ENCODE measurements at regions not wholly inside any gene's neighbourhood (a gene's known extent, or its start where the extent isn't known, plus 50 kb on each side); places are given as distances from the start of the nearest gene placed in this dataset.

- DNase-seq (ENCODE audit: low read depth, low spot score) (no peak), FAIRE-seq (no peak)
- dilution Hi-C loops (cut with MboI; ENCODE audit: extremely low pct_ligation_motif_present, low sequenced_read_pairs), result no loop called here
- Histone ChIP-seq H3K79me2 (ENCODE audit: control insufficient read depth, insufficient read depth, low read length) (no peaks in the 10 kb centered on the region), H3K9me1 (replicated peaks; ENCODE audit: control insufficient read depth, extremely low read depth, insufficient read depth, low read length) (no peaks in the 10 kb centered on the region), H3K4me2 (ENCODE audit: insufficient read depth, low read length) (no peak overlapping the region), H3K4me1 (ENCODE audit: control insufficient read depth, extremely low read depth, insufficient read depth, low read length) (no peaks in the 10 kb centered on the region), H4K20me1 (replicated peaks; ENCODE audit: control insufficient read depth, extremely low read depth, insufficient read depth, low read length) (no peaks in the 10 kb centered on the region), H3K4me3 (replicated peaks in 1 of 3; ENCODE audit: insufficient read depth in 1 of 3, low read depth in 1 of 3, low read length in 3 of 3) (no peak overlapping the region), H2AFZ (ENCODE audit: low read depth, low read length) (no peak overlapping the region), H3K27ac (ENCODE audit: insufficient read depth, low read depth, low read length) (no peak overlapping the region), H3K9ac (replicated peaks; ENCODE audit: extremely low read depth, insufficient read depth, low read length) (no peak overlapping the region), H3K9me3 (replicated peaks; ENCODE audit: control insufficient read depth, insufficient read depth, low read length) (no peaks in the 10 kb centered on the region), H3K36me3 (ENCODE audit: control insufficient read depth in 2 of 2, extremely low read depth in 1 of 2, insufficient read depth in 2 of 2, low read length in 2 of 2) (no peaks in the 10 kb centered on the region), H3K27me3 (ENCODE audit: control insufficient read depth in 2 of 2, insufficient read depth in 2 of 2, low read length in 2 of 2) (no peaks in the 10 kb centered on the region)
- POLR2A ChIA-PET, result no interaction called here
- no TSS peak for BruUV-seq (replicated peaks)
- TF ChIP-seq JUN (IDR thresholded peaks at IDR 0.05; ENCODE audit: borderline replicate concordance, insufficient read depth, insufficient read length, low read depth) (no peak), MYC (IDR thresholded peaks at IDR 0.05; ENCODE audit: low read depth, low read length) (no peak), GATA2 (IDR thresholded peaks at IDR 0.05; ENCODE audit: insufficient read depth, insufficient read length, low read depth, low read length) (no peak), MAX (IDR thresholded peaks at IDR 0.05; ENCODE audit: insufficient read depth, insufficient read length) (no peak), POLR2AphosphoS5 (IDR thresholded peaks at IDR 0.05; ENCODE audit: insufficient read depth, low read depth, low read length) (no peak), EZH2 (IDR thresholded peaks at IDR 0.05; ENCODE audit: borderline replicate concordance, low read depth, low read length, severe bottlenecking) (no peak), FOS (IDR thresholded peaks at IDR 0.05; ENCODE audit: borderline replicate concordance, insufficient read depth, low read length) (no peak), POLR2A (IDR thresholded peaks at IDR 0.05; ENCODE audit: low read depth, low read length) (no peak), CTCF (IDR thresholded peaks at IDR 0.05; ENCODE audit: extremely low read depth in 1 of 2, insufficient read depth in 1 of 2, low read depth in 1 of 2, low read length in 2 of 2) (no peak)
- intact Hi-C loops (cut with micrococcal nuclease), result no loop called here
- CTCF ChIA-PET, result no interaction called here
These were observed 108.7 kb upstream of the MIS18BP1 start for GRCh38 chr14:45361727-45362126.

All from endothelial cell of umbilical vein (primary cell).